Right renal cortex interstitium (tissue), 3 donors: ENCODE measurements at regions not wholly inside any gene's neighbourhood (a gene's known extent, or its start where the extent isn't known, plus 50 kb on each side); places are given as distances from the start of the nearest gene placed in this dataset.
"Not testable (repeated sequence)": the region's sequence is repeated elsewhere in the genome, so short reads cannot be mapped to it uniquely, and the experiment has no call there.

Experiments used
- DNase-seq, 3 donors: peaks; one replicate each; pipeline ENCODE4 v3.0.0-alpha.2; 2013; ENCODE audit warnings: low read depth in 3 of 3, low spot score in 2 of 3

- DNase-seq = no peak
Observed at GRCh38 chrX:3443184-3443583, 96.7 kb upstream of the MXRA5 start.

GRCh38 chrX:3442691-3443090, 96.2 kb upstream of the MXRA5 start:
- DNase-seq = no peak

- no peak for DNase-seq
Observed at GRCh38 chrX:3440981-3441380, 94.5 kb upstream of the MXRA5 start.

- not testable (repeated sequence) for DNase-seq
Observed at GRCh38 chrX:3435916-3436315, 89.5 kb upstream of the MXRA5 start.

GRCh38 chrX:3435057-3435456, 88.6 kb upstream of the MXRA5 start:
- DNase-seq = no peak

- no peak for DNase-seq
Observed at GRCh38 chrX:3428792-3429191, 82.3 kb upstream of the MXRA5 start.

GRCh38 chrX:3426552-3426951, 80.1 kb upstream of the MXRA5 start:
- no peak for DNase-seq

GRCh38 chrX:3425031-3425430, 78.6 kb upstream of the MXRA5 start:
- DNase-seq = no peak

- no peak for DNase-seq
Observed at GRCh38 chrX:3420316-3420715, 73.9 kb upstream of the MXRA5 start.

- DNase-seq = no peak
Observed at GRCh38 chrX:3415011-3415410, 68.6 kb upstream of the MXRA5 start.

GRCh38 chrX:3411626-3412025, 65.2 kb upstream of the MXRA5 start:
- DNase-seq = not testable (repeated sequence)

- DNase-seq = not testable (repeated sequence)
Observed at GRCh38 chrX:3409936-3410335, 63.5 kb upstream of the MXRA5 start.

GRCh38 chrX:3407781-3408180, 61.3 kb upstream of the MXRA5 start:
- DNase-seq = no peak

GRCh38 chrX:3407121-3407520, 60.7 kb upstream of the MXRA5 start:
- no peak for DNase-seq

- no peak for DNase-seq
Observed at GRCh38 chrX:3403748-3404147, 57.3 kb upstream of the MXRA5 start.
